Psoas muscle (tissue), 7 donors: ENCODE measurements at regions not wholly inside any gene's neighbourhood (a gene's known extent, or its start where the extent isn't known, plus 50 kb on each side); places are given as distances from the start of the nearest gene placed in this dataset.

ENCODE experiments used
- ATAC-seq, 4 donors: fragments of 200-7000 bp; cut with Tn5 transposase; one replicate each; pipeline ENCODE4 v1.9.1; 2020; ENCODE audit warnings: moderate library complexity in 3 of 4, mild to moderate bottlenecking in 2 of 4
- DNase-seq, 2 donors: peaks; one replicate each; pipeline ENCODE4 v3.0.0-alpha.2; 2020
- H3K27ac ChIP-seq: fragments of 200-600 bp; one replicate; pipeline ENCODE4 v1.8.0; 2022
- H3K27me3 ChIP-seq, 3 donors: fragments of 200-600 bp in 1 of 3; one replicate each; pipeline versions ENCODE4 v1.6.1 to v1.8.0; 2013 to 2022; ENCODE audit warnings: low read length in 2 of 3, mild to moderate bottlenecking in 2 of 3, moderate library complexity in 1 of 3; ENCODE audit not compliant: insufficient read depth in 3 of 3
- H3K36me3 ChIP-seq, 2 donors: fragments of 200-600 bp in 1 of 2; one replicate each; pipeline versions ENCODE4 v1.6.1 to v1.8.0; 2013 to 2022; ENCODE audit warnings: low read depth in 1 of 2, mild to moderate bottlenecking in 1 of 2, moderate library complexity in 1 of 2; ENCODE audit not compliant: insufficient read depth in 1 of 2
- H3K4me1 ChIP-seq: fragments of 200-600 bp; one replicate; pipeline ENCODE4 v1.8.0; 2022
- H3K4me3 ChIP-seq: fragments of 200-600 bp; one replicate; pipeline ENCODE4 v1.8.0; 2022; ENCODE audit warnings: mild to moderate bottlenecking
- H3K9me3 ChIP-seq: fragments of 200-600 bp; one replicate; pipeline ENCODE4 v1.8.0; 2022
- WGBS, 3 donors: extraction: QIAGEN DNeasy Blood & Tissue Kit; methylation state at CpG; one replicate each; pipeline versions ENCODE4 v1.1.6 to v1.1.7; 2013; 5-methylcytosine and 5-hydroxymethylcytosine counted together
- intact Hi-C, 2 donors: fragments of 100-400 bp; cut with DNase I; formaldehyde crosslinking; loops; one replicate each; pipeline versions ENCODE4 v1.11.0 to v1.14.2; 2022
- TF ChIP-seq, protein P1 (sequence below): fragments of 200-600 bp; IDR thresholded peaks from one replicate; pipeline ENCODE4 v1.8.0; 2022; ENCODE audit warnings: antibody characterized with exemption
- donor health status: healthy with polysubstance abuse.
- donor health status: DM: no; HTN: no; CAD: no; lungs with moderate emphysema.
- donor health status: Bipolar disorder and iron deficiency.
- donor health status: healthy.
- donor health status: DM: yes; HTN: yes; CAD: no.
- donor health status: DM: no; HTN: no; CAD: no.
- donor health status: DM: yes; HTN: yes; CAD: no.

DNA sequence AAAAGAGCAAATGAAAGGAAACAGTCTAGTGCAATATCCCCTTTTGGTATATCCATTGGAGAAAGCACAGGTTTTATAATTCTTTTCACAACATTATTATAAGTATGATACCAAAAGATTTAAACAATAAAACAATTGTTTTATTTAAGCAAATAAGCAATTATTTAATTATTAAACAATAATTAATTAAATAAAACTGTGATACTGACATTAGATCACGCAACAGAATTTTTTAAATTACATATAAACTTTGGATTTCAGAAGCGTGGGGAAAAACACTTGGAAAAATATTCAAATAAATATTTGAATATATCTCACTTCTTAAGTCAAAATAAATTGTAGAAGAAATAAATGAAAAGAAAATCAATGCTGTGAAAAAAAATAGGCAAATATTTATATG is 76.2 kb upstream of the STXBP5 start:
- 96 to 98% (median 97%) methylated on average over 2 of the region's 2 CpGs for WGBS, 3 donors
- Histone ChIP-seq H3K4me3 (no peak overlapping the region), H3K27me3 (no peaks in the 10 kb centered on the region), H3K27ac (no peak overlapping the region), H3K9me3 (no peaks in the 10 kb centered on the region), H3K4me1 (no peaks in the 10 kb centered on the region), H3K36me3 (no peaks in the 10 kb centered on the region)
- DNase-seq (no peak), ATAC-seq (no peak)
- TF ChIP-seq, protein P1, sequence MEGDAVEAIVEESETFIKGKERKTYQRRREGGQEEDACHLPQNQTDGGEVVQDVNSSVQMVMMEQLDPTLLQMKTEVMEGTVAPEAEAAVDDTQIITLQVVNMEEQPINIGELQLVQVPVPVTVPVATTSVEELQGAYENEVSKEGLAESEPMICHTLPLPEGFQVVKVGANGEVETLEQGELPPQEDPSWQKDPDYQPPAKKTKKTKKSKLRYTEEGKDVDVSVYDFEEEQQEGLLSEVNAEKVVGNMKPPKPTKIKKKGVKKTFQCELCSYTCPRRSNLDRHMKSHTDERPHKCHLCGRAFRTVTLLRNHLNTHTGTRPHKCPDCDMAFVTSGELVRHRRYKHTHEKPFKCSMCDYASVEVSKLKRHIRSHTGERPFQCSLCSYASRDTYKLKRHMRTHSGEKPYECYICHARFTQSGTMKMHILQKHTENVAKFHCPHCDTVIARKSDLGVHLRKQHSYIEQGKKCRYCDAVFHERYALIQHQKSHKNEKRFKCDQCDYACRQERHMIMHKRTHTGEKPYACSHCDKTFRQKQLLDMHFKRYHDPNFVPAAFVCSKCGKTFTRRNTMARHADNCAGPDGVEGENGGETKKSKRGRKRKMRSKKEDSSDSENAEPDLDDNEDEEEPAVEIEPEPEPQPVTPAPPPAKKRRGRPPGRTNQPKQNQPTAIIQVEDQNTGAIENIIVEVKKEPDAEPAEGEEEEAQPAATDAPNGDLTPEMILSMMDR, result no peak
- intact Hi-C loops, result no loop called here

DNA sequence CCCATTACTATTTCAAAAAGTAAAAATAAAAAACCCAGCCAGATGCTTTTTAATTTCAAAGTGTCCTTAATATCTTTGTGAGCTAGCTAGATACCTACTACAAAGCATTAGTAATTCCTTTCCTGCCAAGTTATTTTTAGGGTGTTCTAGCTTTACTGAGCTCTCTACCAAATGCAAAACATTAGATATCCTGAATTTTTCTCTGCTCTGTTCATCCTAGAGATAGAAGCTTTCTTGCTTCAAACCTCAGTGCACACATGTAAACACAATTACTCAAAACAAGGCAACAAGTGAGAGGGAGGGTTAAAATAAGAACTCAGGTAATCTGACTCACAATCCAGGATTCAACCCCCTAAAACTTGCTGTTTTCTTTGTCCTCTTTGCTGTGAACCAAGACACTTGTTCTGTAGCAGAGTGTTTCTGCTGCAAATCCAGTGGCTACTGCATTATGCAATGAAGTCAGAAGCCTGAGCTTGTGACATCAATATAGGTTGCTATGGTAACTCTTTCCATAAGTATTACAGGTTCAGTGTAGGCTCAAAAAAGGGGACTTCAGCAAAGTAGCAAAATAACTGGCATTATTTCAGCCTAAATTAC is 72.6 kb upstream of the STXBP5 start:
- no peaks in the 10 kb centered on the region for H3K36me3 ChIP-seq
- intact Hi-C loops, result no loop called here
- TF ChIP-seq, protein P1, result no peak
- ATAC-seq, result no peak
- H3K4me3 ChIP-seq, result no peak overlapping the region
- no peak overlapping the region for H3K27ac ChIP-seq
- no peak for DNase-seq
- H3K9me3 ChIP-seq, result no peaks in the 10 kb centered on the region
- H3K4me1 ChIP-seq, result no peaks in the 10 kb centered on the region
- no peaks in the 10 kb centered on the region for H3K27me3 ChIP-seq

DNA sequence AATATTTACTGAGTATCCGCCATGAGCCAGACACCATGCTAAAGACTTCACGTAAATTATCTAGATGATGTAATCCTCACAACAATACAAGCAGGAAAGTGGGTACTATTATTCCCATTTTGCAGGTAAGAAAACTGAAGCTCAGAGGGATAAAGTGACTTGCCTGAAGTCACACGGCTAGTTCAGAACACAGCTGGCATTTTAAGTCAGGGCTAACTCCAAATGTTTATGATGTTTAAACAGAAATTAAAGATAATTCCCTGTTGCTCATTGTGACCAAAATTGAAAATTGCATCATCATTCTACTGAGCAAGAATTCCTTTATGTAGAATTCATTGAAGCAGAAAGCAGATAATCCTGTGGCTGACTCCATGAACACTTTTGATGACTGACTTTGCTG is 71.3 kb upstream of the STXBP5 start:
- 88 to 93% (median 92%) methylated on average over 3 of the region's 3 CpGs for WGBS, 3 donors
- no peak overlapping the region for H3K27ac ChIP-seq
- intact Hi-C loops, result no loop called here
- DNase-seq, result no peak
- ATAC-seq, result no peak
- H3K36me3 ChIP-seq, result no peaks in the 10 kb centered on the region
- H3K9me3 ChIP-seq, result no peaks in the 10 kb centered on the region
- no peaks in the 10 kb centered on the region for H3K4me1 ChIP-seq
- H3K4me3 ChIP-seq, result no peak overlapping the region
- TF ChIP-seq, protein P1, result no peak
- no peaks in the 10 kb centered on the region for H3K27me3 ChIP-seq

DNA sequence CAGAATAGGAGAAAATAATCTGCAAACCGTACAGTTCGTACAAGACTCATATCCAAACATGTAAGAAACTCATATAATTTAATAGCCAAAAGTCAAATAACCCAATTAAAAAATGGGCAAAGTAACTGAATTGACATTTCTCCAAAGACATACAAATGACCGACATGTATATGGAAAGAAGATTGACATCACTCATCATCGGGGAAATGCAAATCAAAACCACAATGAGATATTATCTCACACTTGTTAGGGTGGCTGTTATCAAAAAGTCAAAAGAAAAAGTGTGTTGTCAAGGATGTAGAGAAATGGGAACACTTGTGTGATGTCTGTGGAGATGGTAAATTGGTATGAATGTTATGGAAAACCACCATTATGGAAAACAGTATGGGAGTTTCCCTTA is 70.5 kb upstream of the STXBP5 start:
- H3K27ac ChIP-seq, result no peak overlapping the region
- no peaks in the 10 kb centered on the region for H3K9me3 ChIP-seq
- no peak for ATAC-seq
- no peak overlapping the region for H3K4me3 ChIP-seq
- WGBS, 3 donors, result 90 to 94% (median 93%) methylated on average over 4 of the region's 4 CpGs
- H3K4me1 ChIP-seq, result no peaks in the 10 kb centered on the region
- intact Hi-C loops, result no loop called here
- no peaks in the 10 kb centered on the region for H3K27me3 ChIP-seq
- TF ChIP-seq, protein P1, result no peak
- no peaks in the 10 kb centered on the region for H3K36me3 ChIP-seq
- DNase-seq, result no peak

DNA sequence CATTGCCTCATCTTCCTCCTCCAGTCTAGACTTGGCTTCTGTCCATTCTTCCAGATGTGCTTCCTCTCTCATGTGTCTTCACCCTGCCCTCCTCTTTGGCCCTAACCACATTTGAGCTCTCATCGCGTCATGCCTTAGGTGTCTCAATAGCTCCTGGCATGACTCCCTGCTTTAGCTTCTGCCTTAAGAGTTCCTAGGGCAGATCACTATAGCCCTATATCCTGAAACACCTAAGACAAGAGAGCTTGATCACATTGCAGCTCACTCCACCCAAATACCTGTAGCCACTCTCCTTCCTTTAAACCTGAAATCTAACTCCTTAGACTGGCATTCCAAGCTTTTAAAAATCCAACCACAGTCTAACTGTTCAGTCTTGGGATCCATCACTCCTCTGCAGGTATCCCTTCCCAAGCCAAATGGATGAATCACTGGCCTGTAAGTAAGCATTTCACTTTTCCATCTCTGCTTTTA is 69.0 kb upstream of the STXBP5 start:
- intact Hi-C loops, result no loop called here
- H3K27me3 ChIP-seq, result no peaks in the 10 kb centered on the region
- WGBS, 3 donors, result 48 to 58% (median 55%) methylated on average over 2 of the region's 2 CpGs
- ATAC-seq (peak in 1 of 4 donors; percentile 67), DNase-seq (peak in 1 of 2 donors; percentile 5)
- no peak overlapping the region for H3K27ac ChIP-seq
- TF ChIP-seq, protein P1, result no peak
- H3K9me3 ChIP-seq, result no peaks in the 10 kb centered on the region
- no peak overlapping the region for H3K4me3 ChIP-seq
- H3K4me1 ChIP-seq, result no peaks in the 10 kb centered on the region
- H3K36me3 ChIP-seq, result no peaks in the 10 kb centered on the region
